WERI-Rb-1 (cell line): ENCODE measurements at regions not wholly inside any gene's neighbourhood (a gene's known extent, or its start where the extent isn't known, plus 50 kb on each side); places are given as distances from the start of the nearest gene placed in this dataset.

Source experiments
- DNase-seq: peaks from one replicate; pipeline ENCODE4 v3.0.0-alpha.2; 2020
- H3K27ac ChIP-seq: fragments of 250-450 bp; sonication (Bioruptor Pico); 2 replicates; pipeline ENCODE4 v1.5.1; 2020; ENCODE audit warnings: mild to moderate bottlenecking, moderate library complexity
- H3K27me3 ChIP-seq: fragments of 250-450 bp; sonication (Bioruptor Pico); 2 replicates; pipeline ENCODE4 v1.5.1; 2021; ENCODE audit warnings: mild to moderate bottlenecking, low read depth, moderate library complexity; ENCODE audit not compliant: insufficient read depth, severe bottlenecking
- H3K36me3 ChIP-seq: fragments of 250-450 bp; sonication (Bioruptor Pico); 2 replicates; pipeline ENCODE4 v1.5.1; 2020; ENCODE audit warnings: mild to moderate bottlenecking, moderate library complexity
- H3K4me3 ChIP-seq: 2 replicates; pipeline ENCODE4 v1.5.1; 2011; ENCODE audit warnings: low read depth, mild to moderate bottlenecking, control low read depth, low read length
- H3K9me3 ChIP-seq: fragments of 250-450 bp; sonication (Bioruptor Pico); 2 replicates; pipeline ENCODE4 v1.5.1; 2021; ENCODE audit warnings: mild to moderate bottlenecking, moderate library complexity; ENCODE audit not compliant: severe bottlenecking
- TF ChIP-seq, protein P1 (sequence below): IDR thresholded peaks from 2 replicates; pipeline ENCODE4 v1.5.1; 2011; ENCODE audit warnings: low read depth, mild to moderate bottlenecking, control low read depth, inconsistent platforms, low read length

DNA sequence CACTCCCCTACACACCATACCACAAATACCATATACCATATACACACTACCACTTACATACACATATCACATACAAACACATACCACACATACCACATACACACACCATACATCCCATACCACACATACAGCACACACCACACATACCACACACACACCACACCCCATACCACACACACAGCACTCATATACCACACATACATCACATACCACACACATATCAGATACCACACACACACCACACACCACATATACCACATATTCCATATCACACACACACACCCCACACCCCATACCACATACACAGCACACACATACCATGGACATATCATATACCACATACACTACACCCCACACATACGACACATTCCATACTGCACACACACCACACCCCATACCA, 276.6 kb downstream of the GADD45G start:
- Histone ChIP-seq H3K27me3 (no peaks in the 10 kb centered on the region), H3K27ac (no peak overlapping the region), H3K9me3 (no peaks in the 10 kb centered on the region), H3K36me3 (no peaks in the 10 kb centered on the region), H3K4me3 (no peak overlapping the region)
- TF ChIP-seq, protein P1, sequence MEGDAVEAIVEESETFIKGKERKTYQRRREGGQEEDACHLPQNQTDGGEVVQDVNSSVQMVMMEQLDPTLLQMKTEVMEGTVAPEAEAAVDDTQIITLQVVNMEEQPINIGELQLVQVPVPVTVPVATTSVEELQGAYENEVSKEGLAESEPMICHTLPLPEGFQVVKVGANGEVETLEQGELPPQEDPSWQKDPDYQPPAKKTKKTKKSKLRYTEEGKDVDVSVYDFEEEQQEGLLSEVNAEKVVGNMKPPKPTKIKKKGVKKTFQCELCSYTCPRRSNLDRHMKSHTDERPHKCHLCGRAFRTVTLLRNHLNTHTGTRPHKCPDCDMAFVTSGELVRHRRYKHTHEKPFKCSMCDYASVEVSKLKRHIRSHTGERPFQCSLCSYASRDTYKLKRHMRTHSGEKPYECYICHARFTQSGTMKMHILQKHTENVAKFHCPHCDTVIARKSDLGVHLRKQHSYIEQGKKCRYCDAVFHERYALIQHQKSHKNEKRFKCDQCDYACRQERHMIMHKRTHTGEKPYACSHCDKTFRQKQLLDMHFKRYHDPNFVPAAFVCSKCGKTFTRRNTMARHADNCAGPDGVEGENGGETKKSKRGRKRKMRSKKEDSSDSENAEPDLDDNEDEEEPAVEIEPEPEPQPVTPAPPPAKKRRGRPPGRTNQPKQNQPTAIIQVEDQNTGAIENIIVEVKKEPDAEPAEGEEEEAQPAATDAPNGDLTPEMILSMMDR: no peak
- DNase-seq: no peak

DNA sequence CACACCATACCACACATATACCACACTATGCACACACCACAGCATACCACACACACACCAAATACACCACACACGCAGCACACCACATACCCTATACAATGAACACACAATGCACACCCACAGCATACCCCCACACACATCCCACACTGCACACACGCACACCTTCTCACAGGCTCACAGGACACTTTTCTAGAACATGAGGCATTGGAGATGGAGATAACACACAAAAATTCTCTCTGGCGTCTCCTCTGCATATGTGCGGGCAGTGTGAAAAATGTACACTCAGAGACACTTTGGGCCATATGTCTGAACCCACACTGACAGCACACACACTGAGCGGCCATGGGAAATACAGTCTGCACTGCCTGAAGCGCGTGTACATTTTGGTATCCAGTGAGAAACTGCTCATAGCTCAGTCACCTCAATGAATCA, 278.1 kb downstream of the GADD45G start:
- TF ChIP-seq, protein P1: no peak
- Histone ChIP-seq H3K27ac (no peak overlapping the region), H3K4me3 (no peak overlapping the region), H3K27me3 (no peaks in the 10 kb centered on the region), H3K36me3 (no peaks in the 10 kb centered on the region), H3K9me3 (no peaks in the 10 kb centered on the region)
- DNase-seq: no peak

DNA sequence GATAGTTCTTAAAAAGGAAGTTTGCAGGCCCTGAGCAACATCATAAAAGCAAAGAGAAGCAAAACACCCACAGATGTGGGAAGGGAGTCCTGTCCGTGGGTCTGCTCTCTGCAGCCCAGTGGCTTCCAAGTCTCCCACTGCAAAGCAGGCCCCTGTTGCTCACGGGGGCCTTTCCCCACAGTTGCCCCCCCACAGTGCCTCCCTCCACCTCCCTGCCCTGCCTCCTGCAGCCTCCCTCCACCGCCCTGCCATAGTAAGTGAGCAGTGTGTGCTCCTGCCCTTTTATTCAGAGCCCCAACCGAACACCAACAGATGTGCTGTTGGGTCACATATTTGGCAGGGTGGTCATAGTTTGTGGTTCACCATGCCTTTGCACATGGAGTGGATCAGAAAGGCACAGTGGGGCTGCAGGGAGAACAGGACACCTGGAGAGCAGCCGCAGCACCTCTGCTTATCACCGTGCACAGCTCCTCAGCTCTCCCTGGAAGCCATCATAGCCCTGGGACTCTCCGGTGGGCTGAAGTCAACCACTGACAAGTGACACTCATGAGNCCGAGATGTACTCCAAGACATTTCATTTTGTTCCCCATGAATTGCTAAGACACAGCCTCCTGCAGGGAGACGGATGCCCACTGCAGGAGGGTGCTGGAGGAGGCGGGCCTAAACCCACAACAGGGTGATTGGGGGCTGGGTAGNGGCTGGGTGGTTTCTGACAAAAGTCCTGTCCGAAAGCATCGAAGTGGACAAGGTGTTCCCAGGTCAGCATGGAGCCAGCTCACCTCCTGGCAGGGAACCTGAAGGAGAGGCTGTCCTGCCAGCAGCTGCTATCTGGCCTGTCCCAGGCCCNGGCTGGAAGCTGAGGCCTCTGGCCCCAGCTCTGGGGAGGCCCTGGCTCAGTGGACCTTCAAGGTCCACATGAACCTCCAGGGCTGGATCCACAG, 278.9 kb downstream of the GADD45G start:
- Histone ChIP-seq H3K36me3 (no peaks in the 10 kb centered on the region), H3K27ac (no peak overlapping the region), H3K27me3 (no peaks in the 10 kb centered on the region), H3K4me3 (no peak overlapping the region), H3K9me3 (no peaks in the 10 kb centered on the region)
- DNase-seq: no peak
- TF ChIP-seq, protein P1: no peak

DNA sequence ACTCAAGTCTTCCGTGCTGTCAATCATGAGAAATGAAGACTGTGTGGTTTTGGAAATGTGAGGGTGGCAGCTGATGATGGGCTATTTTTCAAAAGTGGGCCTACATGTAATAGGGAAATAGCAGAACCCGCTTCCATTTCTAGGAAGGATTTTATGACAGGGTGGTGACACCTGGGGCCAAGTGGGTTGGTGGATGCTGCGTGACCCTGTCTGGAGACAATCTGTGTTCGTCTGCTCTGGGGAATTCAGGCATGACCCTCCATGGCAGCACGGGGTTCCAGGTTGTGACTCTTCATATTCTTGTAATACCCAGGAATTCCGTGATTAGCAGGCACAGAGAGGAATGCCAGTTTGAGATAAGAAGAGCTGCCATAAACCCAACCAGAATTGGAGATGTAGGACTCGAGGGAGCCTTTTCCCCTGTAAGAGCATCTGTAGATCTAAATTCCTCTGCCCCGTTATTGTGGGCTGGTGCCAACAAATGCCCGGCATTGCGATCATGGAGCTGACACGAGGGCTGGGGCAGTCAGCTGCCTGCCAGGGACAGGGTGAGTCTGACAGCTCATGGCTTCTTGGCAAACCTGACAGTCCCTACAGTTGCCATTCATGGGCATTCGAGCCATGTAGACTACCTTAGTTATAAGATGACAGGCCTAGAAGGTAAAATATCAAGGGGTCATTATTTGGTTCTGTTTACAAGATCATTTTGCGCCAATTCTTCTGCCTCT, 279.7 kb downstream of the GADD45G start:
- no peaks in the 10 kb centered on the region for H3K27me3 ChIP-seq
- TF ChIP-seq, protein P1: no peak
- no peaks in the 10 kb centered on the region for H3K36me3 ChIP-seq
- no peak overlapping the region for H3K4me3 ChIP-seq
- H3K27ac ChIP-seq: no peak overlapping the region
- H3K9me3 ChIP-seq: no peaks in the 10 kb centered on the region
- DNase-seq: no peak

DNA sequence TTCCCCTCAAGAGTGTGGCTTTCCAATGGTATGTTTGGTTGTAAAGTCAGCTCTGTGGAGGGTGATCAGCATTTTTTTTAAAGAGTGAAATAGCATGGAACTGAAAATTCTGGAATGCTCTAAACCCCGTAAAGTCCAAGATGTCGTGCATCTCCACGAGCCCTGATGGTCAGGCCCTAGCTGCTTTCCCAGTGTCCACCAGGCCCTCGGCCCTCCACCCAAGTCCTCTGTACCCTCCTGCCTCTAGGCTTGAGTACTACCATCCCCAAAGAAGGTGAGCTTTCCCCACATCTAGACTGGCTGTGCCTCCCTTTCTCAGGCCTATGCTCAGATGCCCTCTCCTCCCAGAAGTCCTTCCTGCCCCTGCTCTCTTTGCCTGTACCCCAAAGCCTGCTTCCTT, 280.3 kb downstream of the GADD45G start:
- Histone ChIP-seq H3K36me3 (no peaks in the 10 kb centered on the region), H3K27ac (no peak overlapping the region), H3K27me3 (no peaks in the 10 kb centered on the region), H3K4me3 (no peak overlapping the region), H3K9me3 (no peaks in the 10 kb centered on the region)
- no peak for DNase-seq
- TF ChIP-seq, protein P1: no peak
